ENCODE measurements at regions not wholly inside any gene's neighbourhood (a gene's known extent, or its start where the extent isn't known, plus 50 kb on each side); places are given as distances from the start of the nearest gene placed in this dataset.
"Not testable (repeated sequence)": the region's sequence is repeated elsewhere in the genome, so short reads cannot be mapped to it uniquely, and the experiment has no call there.

DNA sequence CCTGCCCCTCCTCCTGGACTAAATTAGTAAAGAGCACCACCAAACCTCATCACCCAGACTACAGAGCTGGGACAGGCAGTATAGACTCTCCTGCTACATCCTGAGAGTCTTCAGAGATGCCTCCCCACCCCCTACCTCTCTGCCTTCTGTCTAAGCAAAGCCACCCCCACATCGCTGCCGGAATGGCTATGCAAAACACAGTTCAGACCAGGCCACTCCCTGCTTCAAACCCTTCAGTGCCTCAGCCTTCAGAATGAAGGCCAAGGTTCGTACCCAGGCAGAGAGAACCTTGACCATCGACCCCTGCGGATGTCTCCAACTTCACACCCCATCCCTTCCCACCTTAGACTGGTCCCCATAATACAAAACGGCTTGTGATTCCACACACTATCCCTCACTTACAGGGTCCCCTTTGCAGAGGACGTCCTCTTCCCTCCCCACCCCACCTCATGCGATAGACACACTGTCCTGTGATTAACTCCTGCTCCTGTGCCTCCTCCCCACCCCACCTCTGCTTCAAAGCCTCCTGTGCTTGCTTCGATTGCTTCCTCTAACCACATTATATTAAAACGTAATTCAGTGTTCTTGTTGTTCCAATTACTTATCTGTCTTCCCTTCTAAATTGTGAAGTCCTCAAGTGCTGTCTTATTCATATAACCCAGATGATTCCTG, 175.3 kb downstream of the UACA start:
- H3K36me3 ChIP-seq, result no peaks in the 10 kb centered on the region
- peaks cover 27% of the 10 kb centered on the region for H3K4me1 Mint-ChIP-seq
- peaks cover 6% of the 10 kb centered on the region for H3K4me1 ChIP-seq
- no peaks in the 10 kb centered on the region for H4K20me1 ChIP-seq (ENCODE audit: low read depth)
- no peak overlapping the region for H3K4me2 ChIP-seq
- H3K79me2 ChIP-seq (ENCODE audit: low read depth), result no peaks in the 10 kb centered on the region
- H2AFZ ChIP-seq (replicated peaks), result no peak overlapping the region
- no peaks in the 10 kb centered on the region for H3K9me3 ChIP-seq (ENCODE audit: low read depth)
- peaks cover 11% of the 10 kb centered on the region for H3F3A ChIP-seq (ENCODE audit: low read depth)
- H3K27ac ChIP-seq, result no peak overlapping the region
- H3K27ac Mint-ChIP-seq, result peak overlapping the region; percentile 86
- H3K27me3 Mint-ChIP-seq (ENCODE audit: insufficient read depth, low read depth), result peaks cover 11% of the 10 kb centered on the region
- peaks cover 15% of the 10 kb centered on the region for H3K9me3 Mint-ChIP-seq
- H3K27me3 ChIP-seq, result peaks cover 12% of the 10 kb centered on the region
- no peak overlapping the region for H3K9ac ChIP-seq
- DNase-seq (ENCODE audit: low spot score), result no peak
- peak overlapping the region; percentile 35 for H3K4me3 Mint-ChIP-seq
- no peak overlapping the region for H3K4me3 ChIP-seq
- TF ChIP-seq, protein P1, sequence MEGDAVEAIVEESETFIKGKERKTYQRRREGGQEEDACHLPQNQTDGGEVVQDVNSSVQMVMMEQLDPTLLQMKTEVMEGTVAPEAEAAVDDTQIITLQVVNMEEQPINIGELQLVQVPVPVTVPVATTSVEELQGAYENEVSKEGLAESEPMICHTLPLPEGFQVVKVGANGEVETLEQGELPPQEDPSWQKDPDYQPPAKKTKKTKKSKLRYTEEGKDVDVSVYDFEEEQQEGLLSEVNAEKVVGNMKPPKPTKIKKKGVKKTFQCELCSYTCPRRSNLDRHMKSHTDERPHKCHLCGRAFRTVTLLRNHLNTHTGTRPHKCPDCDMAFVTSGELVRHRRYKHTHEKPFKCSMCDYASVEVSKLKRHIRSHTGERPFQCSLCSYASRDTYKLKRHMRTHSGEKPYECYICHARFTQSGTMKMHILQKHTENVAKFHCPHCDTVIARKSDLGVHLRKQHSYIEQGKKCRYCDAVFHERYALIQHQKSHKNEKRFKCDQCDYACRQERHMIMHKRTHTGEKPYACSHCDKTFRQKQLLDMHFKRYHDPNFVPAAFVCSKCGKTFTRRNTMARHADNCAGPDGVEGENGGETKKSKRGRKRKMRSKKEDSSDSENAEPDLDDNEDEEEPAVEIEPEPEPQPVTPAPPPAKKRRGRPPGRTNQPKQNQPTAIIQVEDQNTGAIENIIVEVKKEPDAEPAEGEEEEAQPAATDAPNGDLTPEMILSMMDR (IDR thresholded peaks at IDR 0.05), result no peak
- no peak for TF ChIP-seq EZH2 (IDR thresholded peaks at IDR 0.05)
- no peak for TF ChIP-seq EZH2phosphoT487 (IDR thresholded peaks at IDR 0.05)
- peaks cover 2% of the 10 kb centered on the region for H3K36me3 Mint-ChIP-seq

DNA sequence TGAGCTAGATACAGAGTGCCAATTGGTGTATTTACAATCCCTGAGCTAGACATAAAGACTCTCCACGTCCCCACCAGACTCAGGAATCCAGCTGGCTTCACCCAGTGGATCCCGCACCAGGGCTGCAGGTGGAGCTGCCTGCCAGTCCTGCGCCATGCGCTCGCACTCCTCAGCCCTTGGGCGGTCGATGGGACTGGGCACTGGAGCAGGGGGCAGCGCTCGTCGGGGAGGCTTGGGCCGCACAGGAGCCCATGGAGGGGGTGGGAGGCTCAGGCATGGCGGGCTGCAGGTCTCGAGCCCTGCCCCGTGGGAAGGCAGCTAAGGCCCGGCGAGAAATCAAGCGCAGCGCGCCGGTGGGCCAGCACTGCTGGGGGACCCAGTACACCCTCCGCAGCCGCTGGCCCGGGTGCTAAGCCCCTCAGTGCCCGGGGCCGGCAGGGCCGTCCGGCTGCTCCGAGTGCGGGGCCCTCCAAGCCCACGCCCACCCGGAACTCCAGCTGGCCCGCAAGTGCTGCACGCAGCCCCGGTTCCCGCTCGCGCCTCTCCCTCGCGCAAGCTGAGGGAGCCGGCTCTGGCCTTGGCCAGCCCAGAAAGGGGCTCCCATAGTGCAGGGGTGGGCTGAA, 176.2 kb downstream of the UACA start:
- H2AFZ ChIP-seq (replicated peaks); H4K20me1 ChIP-seq (ENCODE audit: low read depth); H3K36me3 ChIP-seq; H3K4me3 Mint-ChIP-seq; H3K27ac Mint-ChIP-seq; H3K4me1 ChIP-seq; H3K79me2 ChIP-seq (ENCODE audit: low read depth); H3K9me3 ChIP-seq (ENCODE audit: low read depth); H3K36me3 Mint-ChIP-seq; DNase-seq (ENCODE audit: low spot score); H3K27ac ChIP-seq; H3K9ac ChIP-seq; H3K4me3 ChIP-seq; H3K4me2 ChIP-seq: not testable (repeated sequence)
- Mint-ChIP-seq H3K9me3 (peaks cover 12% of the 10 kb centered on the region), H3K27me3 (ENCODE audit: insufficient read depth, low read depth) (peaks cover 12% of the 10 kb centered on the region), H3K4me1 (peaks cover 27% of the 10 kb centered on the region)
- peaks cover 12% of the 10 kb centered on the region for H3K27me3 ChIP-seq
- H3F3A ChIP-seq (ENCODE audit: low read depth), result peaks cover 11% of the 10 kb centered on the region

DNA sequence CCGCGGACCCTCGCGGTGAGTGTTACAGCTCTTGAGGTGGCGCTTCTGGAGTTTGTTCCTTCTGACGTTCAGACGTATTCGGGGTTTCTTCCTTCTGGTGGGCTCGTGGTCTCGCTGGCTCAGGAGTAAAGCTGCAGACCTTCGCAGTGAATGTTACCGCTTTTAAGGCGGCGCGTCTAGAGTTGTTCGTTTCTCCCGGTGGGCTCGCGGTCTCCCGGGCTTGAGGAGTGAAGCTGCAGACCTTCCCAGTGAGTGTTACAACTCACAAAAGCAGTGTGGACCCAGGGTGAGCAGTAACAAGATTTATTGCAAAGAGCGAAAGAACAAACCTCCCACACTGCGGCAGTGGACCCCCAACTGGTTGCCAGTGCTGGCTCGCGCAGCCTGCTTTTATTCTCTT, 177.1 kb downstream of the UACA start:
- Histone ChIP-seq H4K20me1 (ENCODE audit: low read depth) (no peaks in the 10 kb centered on the region), H3K4me1 (peaks cover 6% of the 10 kb centered on the region), H3K9me3 (ENCODE audit: low read depth) (no peaks in the 10 kb centered on the region), H3K4me2 (no peak overlapping the region), H2AFZ (replicated peaks) (no peak overlapping the region), H3K27ac (no peak overlapping the region), H3K4me3 (no peak overlapping the region), H3F3A (ENCODE audit: low read depth) (peaks cover 11% of the 10 kb centered on the region), H3K9ac (no peak overlapping the region), H3K79me2 (ENCODE audit: low read depth) (no peaks in the 10 kb centered on the region), H3K27me3 (peaks cover 12% of the 10 kb centered on the region), H3K36me3 (no peaks in the 10 kb centered on the region)
- peaks cover 12% of the 10 kb centered on the region for H3K27me3 Mint-ChIP-seq (ENCODE audit: insufficient read depth, low read depth)
- no peak for TF ChIP-seq EZH2phosphoT487 (IDR thresholded peaks at IDR 0.05)
- TF ChIP-seq, protein P1 (IDR thresholded peaks at IDR 0.05), result no peak
- TF ChIP-seq EZH2 (IDR thresholded peaks at IDR 0.05), result no peak
- no peak for DNase-seq (ENCODE audit: low spot score)
- H3K4me1 Mint-ChIP-seq, result peaks cover 27% of the 10 kb centered on the region
- no peaks in the 10 kb centered on the region for H3K36me3 Mint-ChIP-seq
- peaks cover 7% of the 10 kb centered on the region for H3K9me3 Mint-ChIP-seq
- H3K4me3 Mint-ChIP-seq, result peak overlapping the region; percentile 75
- no peak overlapping the region for H3K27ac Mint-ChIP-seq

DNA sequence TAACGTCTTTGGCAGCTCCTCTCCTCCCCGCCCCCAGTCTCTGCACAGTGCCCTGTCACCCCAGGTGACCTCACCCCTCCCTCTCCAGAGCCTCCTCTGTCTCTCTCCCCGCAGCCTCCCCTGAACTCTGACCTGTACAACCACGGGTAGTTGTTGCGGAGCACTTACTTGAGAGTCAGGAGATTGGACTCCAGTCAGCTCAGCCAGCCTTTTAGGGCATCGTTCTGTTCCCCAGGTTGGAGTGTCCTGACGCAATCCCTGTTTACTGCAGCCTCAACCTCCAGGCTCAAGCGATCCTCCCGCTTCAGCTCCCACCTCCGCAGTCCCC, 177.7 kb downstream of the UACA start:
- H4K20me1 ChIP-seq (ENCODE audit: low read depth), result no peaks in the 10 kb centered on the region
- peaks cover 27% of the 10 kb centered on the region for H3K4me1 Mint-ChIP-seq
- no peak for TF ChIP-seq EZH2phosphoT487 (IDR thresholded peaks at IDR 0.05)
- TF ChIP-seq, protein P1 (IDR thresholded peaks at IDR 0.05), result no peak
- TF ChIP-seq EZH2 (IDR thresholded peaks at IDR 0.05), result no peak
- H3K9me3 ChIP-seq (ENCODE audit: low read depth), result no peaks in the 10 kb centered on the region
- no peaks in the 10 kb centered on the region for H3K79me2 ChIP-seq (ENCODE audit: low read depth)
- H2AFZ ChIP-seq (replicated peaks), result peak overlapping the region; percentile 91
- no peaks in the 10 kb centered on the region for H3K36me3 ChIP-seq
- peak overlapping the region; percentile 42 for H3K4me3 ChIP-seq
- no peak overlapping the region for H3K27ac ChIP-seq
- peaks cover 11% of the 10 kb centered on the region for H3F3A ChIP-seq (ENCODE audit: low read depth)
- H3K36me3 Mint-ChIP-seq, result no peaks in the 10 kb centered on the region
- peak overlapping the region; percentile 75 for H3K4me3 Mint-ChIP-seq
- H3K9ac ChIP-seq, result no peak overlapping the region
- H3K4me2 ChIP-seq, result peak overlapping the region; percentile 76
- peaks cover 7% of the 10 kb centered on the region for H3K9me3 Mint-ChIP-seq
- peaks cover 12% of the 10 kb centered on the region for H3K27me3 ChIP-seq
- H3K4me1 ChIP-seq, result peaks cover 6% of the 10 kb centered on the region
- DNase-seq (ENCODE audit: low spot score), result no peak
- peaks cover 12% of the 10 kb centered on the region for H3K27me3 Mint-ChIP-seq (ENCODE audit: insufficient read depth, low read depth)
- H3K27ac Mint-ChIP-seq, result no peak overlapping the region
